ENCODE measurements at regions not wholly inside any gene's neighbourhood (a gene's known extent, or its start where the extent isn't known, plus 50 kb on each side); places are given as distances from the start of the nearest gene placed in this dataset.
A peak's percentile ranks its signal among the peaks of the same experiment; 100 is the strongest.

- no peaks in the 10 kb centered on the region for H3F3A ChIP-seq (ENCODE audit: insufficient read depth, low read length)
- H3K9me3 ChIP-seq (replicated peaks; ENCODE audit: insufficient read depth, low read length) = no peaks in the 10 kb centered on the region
- H3K79me2 ChIP-seq (ENCODE audit: low read length) = no peaks in the 10 kb centered on the region
- H3K27ac ChIP-seq (ENCODE audit: low read length) = no peak overlapping the region
- H3K9ac ChIP-seq (ENCODE audit: low read length) = no peak overlapping the region
- H3K4me1 ChIP-seq (ENCODE audit: low read length) = 0 out of 2 replicates have a peak, but pooled peaks cover 4% of the 10 kb centered on the region
- no peak overlapping the region for H3K4me3 ChIP-seq (ENCODE audit: low read length)
- no peaks in the 10 kb centered on the region for H3K9me2 ChIP-seq (replicated peaks; ENCODE audit: insufficient read depth, low read length)
- no peak overlapping the region for H2AFZ ChIP-seq (ENCODE audit: low read length)
- H3K27me3 ChIP-seq (replicated peaks; ENCODE audit: insufficient read depth, low read length) = no peaks in the 10 kb centered on the region
- no peaks in the 10 kb centered on the region for H4K20me1 ChIP-seq (ENCODE audit: insufficient read depth, low read length)
- no peaks in the 10 kb centered on the region for H3K36me3 ChIP-seq (replicated peaks; ENCODE audit: insufficient read depth, low read length)
- H3K4me2 ChIP-seq (ENCODE audit: low read depth, low read length) = no peak overlapping the region
- DNase-seq = no peak
- no peak for TF ChIP-seq EZH2 (optimal IDR thresholded peaks at IDR 0.05; ENCODE audit: low read depth, low read length)
Measured at GRCh38 chr3:150221904-150222523, 186.1 kb upstream of the TSC22D2 start.

GRCh38 chr3:150220799-150221198 is 187.3 kb upstream of the TSC22D2 start:
- DNase-seq = no peak
- Histone ChIP-seq H3K9ac (ENCODE audit: low read length) (no peak overlapping the region), H4K20me1 (ENCODE audit: insufficient read depth, low read length) (no peaks in the 10 kb centered on the region), H3F3A (ENCODE audit: insufficient read depth, low read length) (no peaks in the 10 kb centered on the region), H3K4me1 (ENCODE audit: low read length) (0 out of 2 replicates have a peak, but pooled peaks cover 4% of the 10 kb centered on the region), H3K27ac (ENCODE audit: low read length) (no peak overlapping the region), H3K36me3 (replicated peaks; ENCODE audit: insufficient read depth, low read length) (no peaks in the 10 kb centered on the region), H3K27me3 (replicated peaks; ENCODE audit: insufficient read depth, low read length) (no peaks in the 10 kb centered on the region), H3K79me2 (ENCODE audit: low read length) (no peaks in the 10 kb centered on the region), H3K4me3 (ENCODE audit: low read length) (no peak overlapping the region), H3K9me2 (replicated peaks; ENCODE audit: insufficient read depth, low read length) (no peaks in the 10 kb centered on the region), H3K9me3 (replicated peaks; ENCODE audit: insufficient read depth, low read length) (no peaks in the 10 kb centered on the region), H3K4me2 (ENCODE audit: low read depth, low read length) (peak overlapping the region; percentile 44; the same call in 1 of the 2 replicates), H2AFZ (ENCODE audit: low read length) (no peak overlapping the region)
- TF ChIP-seq EZH2phosphoT487 (IDR thresholded peaks at IDR 0.05; ENCODE audit: low read length) (no peak), EZH2 (optimal IDR thresholded peaks at IDR 0.05; ENCODE audit: low read depth, low read length) (no peak), CTCF (IDR thresholded peaks at IDR 0.05; ENCODE audit: low read length) (no peak)

GRCh38 chr3:150220041-150220440 is 188.1 kb upstream of the TSC22D2 start:
- DNase-seq = no peak
- Histone ChIP-seq H3K4me3 (ENCODE audit: low read length) (no peak overlapping the region), H3K9me2 (replicated peaks; ENCODE audit: insufficient read depth, low read length) (no peaks in the 10 kb centered on the region), H3K9ac (ENCODE audit: low read length) (no peak overlapping the region), H3K4me1 (ENCODE audit: low read length) (0 out of 2 replicates have a peak, but pooled peaks cover 4% of the 10 kb centered on the region), H3K4me2 (ENCODE audit: low read depth, low read length) (no peak overlapping the region; the same call in 1 of the 2 replicates), H3F3A (ENCODE audit: insufficient read depth, low read length) (no peaks in the 10 kb centered on the region), H2AFZ (ENCODE audit: low read length) (no peak overlapping the region), H3K27ac (ENCODE audit: low read length) (no peak overlapping the region), H3K27me3 (replicated peaks; ENCODE audit: insufficient read depth, low read length) (no peaks in the 10 kb centered on the region), H3K36me3 (replicated peaks; ENCODE audit: insufficient read depth, low read length) (no peaks in the 10 kb centered on the region), H3K79me2 (ENCODE audit: low read length) (no peaks in the 10 kb centered on the region), H3K9me3 (replicated peaks; ENCODE audit: insufficient read depth, low read length) (no peaks in the 10 kb centered on the region), H4K20me1 (ENCODE audit: insufficient read depth, low read length) (no peaks in the 10 kb centered on the region)
- TF ChIP-seq EZH2phosphoT487 (IDR thresholded peaks at IDR 0.05; ENCODE audit: low read length) = no peak
- TF ChIP-seq CTCF (IDR thresholded peaks at IDR 0.05; ENCODE audit: low read length) = no peak
- TF ChIP-seq EZH2 (optimal IDR thresholded peaks at IDR 0.05; ENCODE audit: low read depth, low read length) = no peak

GRCh38 chr3:150218841-150219240 is 189.3 kb upstream of the TSC22D2 start:
- H3K4me2 ChIP-seq (ENCODE audit: low read depth, low read length) = no peak overlapping the region
- no peaks in the 10 kb centered on the region for H3F3A ChIP-seq (ENCODE audit: insufficient read depth, low read length)
- no peaks in the 10 kb centered on the region for H3K36me3 ChIP-seq (replicated peaks; ENCODE audit: insufficient read depth, low read length)
- H4K20me1 ChIP-seq (ENCODE audit: insufficient read depth, low read length) = no peaks in the 10 kb centered on the region
- 0 out of 2 replicates have a peak, but pooled peaks cover 4% of the 10 kb centered on the region for H3K4me1 ChIP-seq (ENCODE audit: low read length)
- no peaks in the 10 kb centered on the region for H3K27me3 ChIP-seq (replicated peaks; ENCODE audit: insufficient read depth, low read length)
- H3K9ac ChIP-seq (ENCODE audit: low read length) = no peak overlapping the region
- H3K4me3 ChIP-seq (ENCODE audit: low read length) = no peak overlapping the region
- no peak for DNase-seq
- H3K79me2 ChIP-seq (ENCODE audit: low read length) = no peaks in the 10 kb centered on the region
- no peaks in the 10 kb centered on the region for H3K9me3 ChIP-seq (replicated peaks; ENCODE audit: insufficient read depth, low read length)
- no peak overlapping the region for H2AFZ ChIP-seq (ENCODE audit: low read length)
- no peak overlapping the region for H3K27ac ChIP-seq (ENCODE audit: low read length)
- H3K9me2 ChIP-seq (replicated peaks; ENCODE audit: insufficient read depth, low read length) = no peaks in the 10 kb centered on the region
- no peak for TF ChIP-seq EZH2phosphoT487 (IDR thresholded peaks at IDR 0.05; ENCODE audit: low read length)
- no peak for TF ChIP-seq CTCF (IDR thresholded peaks at IDR 0.05; ENCODE audit: low read length)
- no peak for TF ChIP-seq EZH2 (optimal IDR thresholded peaks at IDR 0.05; ENCODE audit: low read depth, low read length)
